AG09319 (cell line): ENCODE measurements at regions not wholly inside any gene's neighbourhood (a gene's known extent, or its start where the extent isn't known, plus 50 kb on each side); places are given as distances from the start of the nearest gene placed in this dataset.

Experiments used
- DNase-seq: peaks from one replicate; pipeline ENCODE4 v3.0.0-alpha.2; 2010; ENCODE audit warnings: low read depth; ENCODE audit errors: extremely low read depth
- CTCF ChIP-seq: IDR thresholded peaks from 2 replicates; pipeline ENCODE4 v1.5.1; 2011; ENCODE audit warnings: low read depth, mild to moderate bottlenecking, inconsistent platforms, low read length, moderate library complexity

- no peak for DNase-seq
- no peak for TF ChIP-seq CTCF
Measured at GRCh38 chr3:132838477-132838876, 116.3 kb upstream of the NPHP3 start.

- TF ChIP-seq CTCF, result no peak
- no peak for DNase-seq
Measured at GRCh38 chr3:132837615-132838014, 115.4 kb upstream of the NPHP3 start.

GRCh38 chr3:132834356-132834755, 112.1 kb upstream of the NPHP3 start:
- TF ChIP-seq CTCF, result no peak
- DNase-seq, result no peak

GRCh38 chr3:132829101-132829500, 106.9 kb upstream of the NPHP3 start:
- no peak for DNase-seq
- no peak for TF ChIP-seq CTCF

GRCh38 chr3:132822837-132823236, 100.6 kb upstream of the NPHP3 start:
- TF ChIP-seq CTCF, result no peak

GRCh38 chr3:132822266-132822665, 100.1 kb upstream of the NPHP3 start:
- DNase-seq, result no peak
- no peak for TF ChIP-seq CTCF

More at GRCh38 chr3:132822837-132823236, 100.6 kb upstream of the NPHP3 start:
- no peak for DNase-seq

- no peak for TF ChIP-seq CTCF
- no peak for DNase-seq
Measured at GRCh38 chr3:132821314-132821713, 99.1 kb upstream of the NPHP3 start.

GRCh38 chr3:132818251-132818650, 96.0 kb upstream of the NPHP3 start:
- TF ChIP-seq CTCF, result no peak
- no peak for DNase-seq
